ENCODE measurements at regions not wholly inside any gene's neighbourhood (a gene's known extent, or its start where the extent isn't known, plus 50 kb on each side); places are given as distances from the start of the nearest gene placed in this dataset.

DNA sequence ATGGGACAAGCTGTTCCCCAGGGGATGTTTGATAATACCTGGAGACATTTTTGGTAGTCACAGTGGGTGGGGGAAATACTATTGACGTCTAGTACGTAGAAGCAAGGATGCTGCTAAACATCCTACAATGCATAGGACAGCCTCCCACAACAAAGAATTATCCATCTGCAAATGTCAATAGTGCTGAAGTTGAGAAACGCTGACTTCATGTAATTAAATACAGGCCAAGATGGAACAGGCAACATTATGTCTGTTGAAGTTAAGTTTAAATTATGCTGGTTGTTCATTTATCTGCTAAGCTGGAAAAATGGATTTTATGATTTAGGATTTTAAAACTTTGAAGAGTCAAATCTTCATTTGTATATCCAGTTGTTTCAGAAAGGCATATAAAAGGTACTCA, 341.2 kb upstream of the DYNLRB2 start:
- Mint-ChIP-seq H3K4me1 (no peaks in the 10 kb centered on the region), H3K27me3 (ENCODE audit: low read depth) (no peaks in the 10 kb centered on the region), H3K36me3 (ENCODE audit: low read depth) (no peaks in the 10 kb centered on the region), H3K9me3 (no peaks in the 10 kb centered on the region), H3K4me3 (no peak overlapping the region), H3K27ac (no peak overlapping the region)
- TF ChIP-seq, protein P1, sequence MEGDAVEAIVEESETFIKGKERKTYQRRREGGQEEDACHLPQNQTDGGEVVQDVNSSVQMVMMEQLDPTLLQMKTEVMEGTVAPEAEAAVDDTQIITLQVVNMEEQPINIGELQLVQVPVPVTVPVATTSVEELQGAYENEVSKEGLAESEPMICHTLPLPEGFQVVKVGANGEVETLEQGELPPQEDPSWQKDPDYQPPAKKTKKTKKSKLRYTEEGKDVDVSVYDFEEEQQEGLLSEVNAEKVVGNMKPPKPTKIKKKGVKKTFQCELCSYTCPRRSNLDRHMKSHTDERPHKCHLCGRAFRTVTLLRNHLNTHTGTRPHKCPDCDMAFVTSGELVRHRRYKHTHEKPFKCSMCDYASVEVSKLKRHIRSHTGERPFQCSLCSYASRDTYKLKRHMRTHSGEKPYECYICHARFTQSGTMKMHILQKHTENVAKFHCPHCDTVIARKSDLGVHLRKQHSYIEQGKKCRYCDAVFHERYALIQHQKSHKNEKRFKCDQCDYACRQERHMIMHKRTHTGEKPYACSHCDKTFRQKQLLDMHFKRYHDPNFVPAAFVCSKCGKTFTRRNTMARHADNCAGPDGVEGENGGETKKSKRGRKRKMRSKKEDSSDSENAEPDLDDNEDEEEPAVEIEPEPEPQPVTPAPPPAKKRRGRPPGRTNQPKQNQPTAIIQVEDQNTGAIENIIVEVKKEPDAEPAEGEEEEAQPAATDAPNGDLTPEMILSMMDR (IDR thresholded peaks at IDR 0.05; ENCODE audit: unreplicated experiment in 3 of 3): no peak

DNA sequence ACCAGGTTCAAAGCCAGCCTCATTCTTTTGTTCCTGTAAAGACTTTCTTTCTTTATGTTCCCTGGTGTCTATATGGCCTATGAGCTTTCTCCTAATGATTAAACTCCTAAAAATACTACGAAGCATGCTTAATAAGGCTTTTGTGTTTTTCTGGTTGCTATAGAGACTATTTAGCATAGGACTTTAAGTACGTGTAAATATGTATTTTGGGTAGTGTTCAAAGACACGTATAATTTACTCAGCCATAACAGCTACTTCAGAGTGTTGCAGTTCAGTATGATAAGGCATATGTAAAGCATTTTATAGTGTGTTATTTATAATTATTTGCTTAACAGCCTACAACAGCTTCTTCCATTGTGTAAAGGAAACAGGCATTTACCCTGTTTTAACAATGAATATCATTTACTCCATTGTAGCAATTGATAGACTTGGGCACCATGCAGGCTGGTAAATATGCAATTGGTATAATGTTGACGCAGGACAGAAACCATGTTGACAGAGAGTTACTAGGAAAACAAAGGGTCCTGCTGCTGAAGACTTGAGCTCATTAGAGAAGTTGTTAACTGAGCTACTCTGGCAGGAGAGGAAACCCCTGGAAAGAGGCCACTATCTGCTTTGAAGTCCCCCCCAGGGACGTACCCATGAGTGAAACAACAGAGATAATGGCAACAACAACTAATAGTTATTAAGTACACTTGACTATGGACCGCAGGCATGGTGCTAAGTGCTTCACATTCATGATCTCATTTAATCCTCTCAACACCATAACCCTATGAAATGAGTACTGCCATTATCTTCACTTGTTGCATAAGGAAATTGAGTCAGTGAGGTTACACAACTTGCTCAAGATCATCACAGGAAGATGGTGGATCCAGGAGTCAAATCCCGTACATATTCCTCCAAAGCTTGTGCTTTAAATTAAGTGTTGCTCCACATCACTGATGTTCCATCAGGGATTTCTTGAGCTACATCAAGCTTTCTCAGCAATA, 342.2 kb upstream of the DYNLRB2 start:
- Mint-ChIP-seq H3K9me3 (no peaks in the 10 kb centered on the region), H3K4me3 (no peak overlapping the region), H3K27ac (peak overlapping the region in 2 of 3 experiments; percentile 39 to 43), H3K27me3 (ENCODE audit: low read depth) (no peaks in the 10 kb centered on the region), H3K36me3 (ENCODE audit: low read depth) (no peaks in the 10 kb centered on the region), H3K4me1 (no peaks in the 10 kb centered on the region)
- TF ChIP-seq, protein P1 (IDR thresholded peaks at IDR 0.05; ENCODE audit: unreplicated experiment in 3 of 3): no peak

DNA sequence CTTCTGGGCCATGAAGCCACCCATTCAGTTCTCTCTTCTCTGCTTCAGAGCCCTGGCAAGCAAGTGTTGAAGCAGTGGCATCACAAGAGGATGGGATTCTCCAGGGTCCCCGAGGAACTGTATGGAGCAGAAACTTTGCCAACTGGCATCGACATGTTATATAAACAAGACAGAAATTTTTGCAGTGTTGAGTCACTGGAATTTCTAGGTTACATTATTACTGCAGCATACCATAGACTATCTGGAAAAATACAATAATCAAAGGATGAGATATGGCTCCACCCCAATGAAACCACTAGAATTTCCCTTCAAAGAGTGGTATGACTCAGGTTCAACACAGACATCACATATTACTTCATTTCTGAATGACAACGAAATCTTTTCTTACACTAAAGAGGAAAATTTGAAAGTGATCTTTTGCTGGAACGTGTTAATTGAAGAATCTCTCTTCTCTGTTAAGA, 343.0 kb upstream of the DYNLRB2 start:
- Mint-ChIP-seq H3K9me3 (no peaks in the 10 kb centered on the region), H3K4me1 (no peaks in the 10 kb centered on the region), H3K4me3 (no peak overlapping the region), H3K27ac (peak overlapping the region in 1 of 3 experiments; percentile 39), H3K27me3 (ENCODE audit: low read depth) (no peaks in the 10 kb centered on the region), H3K36me3 (ENCODE audit: low read depth) (no peaks in the 10 kb centered on the region)
- TF ChIP-seq, protein P1 (IDR thresholded peaks at IDR 0.05; ENCODE audit: unreplicated experiment in 3 of 3): no peak

DNA sequence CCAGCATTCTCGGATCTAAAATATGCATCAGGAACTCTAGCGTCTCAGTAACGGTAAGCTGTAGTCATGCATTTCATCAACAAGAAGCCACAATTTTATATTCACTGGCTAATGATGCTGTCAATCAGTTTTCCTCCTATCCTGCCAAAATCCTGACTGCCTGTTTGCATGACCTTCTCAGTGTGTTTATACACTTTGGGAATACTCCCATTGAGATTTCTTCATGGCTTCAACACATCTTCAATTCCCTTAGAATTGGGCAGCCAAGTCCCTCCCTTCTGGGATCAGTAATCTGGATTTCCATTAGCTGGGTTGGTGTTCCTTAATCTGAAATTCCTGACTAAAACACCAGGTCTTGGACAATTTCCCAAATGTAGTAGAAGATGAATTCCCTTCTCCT, 348.9 kb upstream of the DYNLRB2 start:
- TF ChIP-seq, protein P1 (IDR thresholded peaks at IDR 0.05; ENCODE audit: unreplicated experiment in 3 of 3): no peak
- H3K9me3 Mint-ChIP-seq: no peaks in the 10 kb centered on the region
- H3K27ac Mint-ChIP-seq: no peak overlapping the region
- H3K36me3 Mint-ChIP-seq (ENCODE audit: low read depth): no peaks in the 10 kb centered on the region
- H3K27me3 Mint-ChIP-seq (ENCODE audit: low read depth): no peaks in the 10 kb centered on the region
- H3K4me3 Mint-ChIP-seq: no peak overlapping the region
- H3K4me1 Mint-ChIP-seq: no peaks in the 10 kb centered on the region

DNA sequence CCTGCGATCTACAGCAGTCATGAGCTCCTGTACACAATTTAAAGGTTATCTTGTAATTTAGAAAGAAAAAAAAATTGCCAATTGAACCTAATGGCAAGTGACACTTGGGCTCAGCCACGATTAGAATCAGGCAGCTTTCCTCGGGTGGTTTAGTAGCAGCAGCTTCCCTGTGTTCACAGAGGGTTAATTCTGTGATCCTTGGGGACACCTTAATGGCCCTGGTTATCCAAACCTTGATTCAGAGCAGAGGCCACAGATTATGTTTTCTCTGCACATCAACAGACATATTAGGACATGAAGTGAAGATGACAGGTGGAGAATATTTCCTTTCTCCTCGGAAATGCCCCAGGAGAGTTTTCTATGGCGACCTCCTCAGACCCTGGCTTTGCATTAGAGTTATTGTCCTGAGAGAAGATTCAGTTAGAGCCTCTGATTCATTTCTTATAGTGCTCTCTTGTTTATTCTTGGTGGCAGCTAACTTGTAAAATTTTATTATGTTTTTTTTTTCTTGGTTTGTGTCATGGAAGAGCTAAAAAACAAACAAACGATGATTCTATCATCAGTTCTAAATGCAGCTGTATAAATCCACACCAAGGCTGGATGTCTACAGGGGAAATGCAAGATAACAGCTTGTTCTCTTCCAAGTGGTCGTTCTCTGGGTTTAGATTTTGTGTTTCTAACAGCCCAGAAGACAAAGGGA, 351.2 kb upstream of the DYNLRB2 start:
- Mint-ChIP-seq H3K4me1 (no peaks in the 10 kb centered on the region), H3K36me3 (ENCODE audit: low read depth) (no peaks in the 10 kb centered on the region), H3K27ac (peak overlapping the region in 1 of 3 experiments; percentile 48), H3K4me3 (no peak overlapping the region), H3K27me3 (ENCODE audit: low read depth) (no peaks in the 10 kb centered on the region), H3K9me3 (no peaks in the 10 kb centered on the region)
- TF ChIP-seq, protein P1 (IDR thresholded peaks at IDR 0.05; ENCODE audit: unreplicated experiment in 3 of 3): no peak

Measured in nephron (organoid).